HG03565 (cell line): ENCODE measurements at regions not wholly inside any gene's neighbourhood (a gene's known extent, or its start where the extent isn't known, plus 50 kb on each side); places are given as distances from the start of the nearest gene placed in this dataset.
"Not testable (repeated sequence)": the region's sequence is repeated elsewhere in the genome, so short reads cannot be mapped to it uniquely, and the experiment has no call there.

Experiments
- ATAC-seq: cut with Tn5 transposase; IDR thresholded peaks from one replicate; pipeline ENCODE4 v1.9.1; 2021; ENCODE audit warnings: mild to moderate bottlenecking, moderate library complexity; ENCODE audit not compliant: unreplicated experiment

DNA sequence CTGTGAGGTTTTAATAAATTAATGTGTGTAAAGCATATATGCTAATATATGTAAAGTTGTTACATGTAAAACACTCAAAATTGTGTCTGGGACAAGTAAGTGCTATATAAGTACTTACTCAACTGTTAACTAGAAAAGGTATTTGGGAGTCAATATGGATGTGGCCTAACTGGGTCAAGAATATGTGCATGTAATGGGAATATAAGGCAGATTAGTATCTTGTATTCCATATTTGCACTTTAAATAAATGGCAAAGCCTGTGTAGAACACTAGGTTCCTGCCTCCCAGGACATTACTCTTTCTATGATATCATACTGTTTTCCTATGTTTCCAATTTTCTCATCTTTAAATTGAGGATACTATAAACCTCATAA, 270.6 kb downstream of the FBXO8 start:
- no peak for ATAC-seq

DNA sequence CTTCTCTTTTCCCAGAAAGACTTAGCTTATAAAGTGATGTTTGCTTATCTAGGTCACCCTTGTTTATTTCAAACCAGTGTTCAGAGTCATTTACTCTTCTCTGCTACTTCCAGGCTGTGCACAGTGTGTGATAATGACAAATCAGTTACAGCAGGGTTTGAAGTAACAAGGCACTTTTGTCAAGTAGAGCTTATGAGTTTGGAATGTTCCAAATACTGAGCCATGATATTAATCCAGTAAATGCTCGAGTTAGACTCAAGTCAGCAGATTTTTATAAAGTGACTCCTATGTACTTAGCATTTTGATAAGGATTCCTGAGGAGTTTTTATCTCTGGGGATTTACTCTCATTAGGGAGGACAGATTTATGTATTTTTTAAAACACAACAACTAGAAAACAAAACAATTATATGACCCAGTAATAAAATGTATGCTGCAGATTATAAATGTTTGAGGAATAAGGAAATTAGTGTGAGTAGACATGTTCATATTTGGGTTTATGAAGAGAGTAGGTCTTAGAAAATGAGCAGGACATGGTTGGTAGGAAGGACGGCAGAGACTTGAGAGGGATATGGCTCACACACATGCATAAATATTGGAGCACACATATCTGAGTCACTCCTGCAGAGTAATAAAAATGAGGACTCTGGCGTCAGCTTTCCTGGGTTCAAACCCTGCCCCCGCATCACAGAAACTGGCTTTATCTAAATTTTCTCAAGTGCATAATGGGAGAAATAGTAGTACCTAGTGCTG, 271.2 kb downstream of the FBXO8 start:
- no peak for ATAC-seq

DNA sequence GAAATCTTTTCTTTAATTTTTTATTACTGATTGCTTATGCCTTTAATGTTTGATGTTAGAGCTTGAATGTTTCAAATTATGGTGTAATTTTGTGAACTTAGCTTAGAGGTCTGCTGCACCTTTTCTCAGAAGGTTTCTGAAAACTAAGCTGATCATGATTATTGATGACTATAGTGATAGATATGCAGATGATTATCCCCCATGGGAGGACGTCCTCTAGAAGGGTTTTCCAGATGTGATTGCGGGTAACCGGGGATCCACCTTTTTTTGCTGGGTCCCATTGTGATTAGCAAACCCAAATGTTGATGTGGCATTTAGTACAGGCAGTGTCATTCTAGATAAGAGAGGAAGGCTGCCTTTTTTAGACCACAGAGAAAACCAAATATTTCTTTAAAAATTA, 272.9 kb downstream of the FBXO8 start:
- no peak for ATAC-seq

DNA sequence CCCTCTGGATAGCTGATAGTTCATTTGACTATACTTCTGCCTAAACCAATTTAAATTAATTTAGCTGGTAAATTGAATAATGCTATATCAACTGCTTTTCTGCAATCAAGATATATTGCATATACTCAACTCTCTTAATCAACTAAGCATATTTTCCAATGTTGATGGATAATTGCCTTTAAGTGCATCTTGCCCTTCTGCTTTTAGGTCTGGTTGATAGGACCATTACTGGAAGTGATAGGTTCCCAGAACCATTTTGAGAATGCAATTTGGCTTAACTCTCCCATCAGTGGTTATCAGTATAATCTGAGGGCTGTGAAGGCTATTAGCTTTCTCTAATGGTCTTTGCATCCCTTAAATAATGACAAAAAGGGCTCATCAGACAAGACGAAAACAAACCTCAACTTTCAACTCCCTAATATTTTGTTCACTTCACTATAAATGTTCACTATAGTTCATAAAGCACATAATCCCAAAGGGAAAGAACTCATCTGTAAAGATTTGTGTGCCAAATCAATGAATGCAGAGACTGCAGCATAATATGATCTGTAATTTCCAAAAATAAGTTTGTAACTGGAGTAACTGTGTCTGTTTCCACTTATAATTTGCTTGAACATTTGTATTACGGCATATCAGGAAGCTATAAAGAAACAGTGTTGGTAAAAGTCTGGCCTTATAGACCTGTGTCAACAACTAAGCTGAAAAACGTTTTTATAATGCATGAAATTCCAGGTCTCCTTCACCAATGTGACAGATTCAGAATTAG, 273.6 kb downstream of the FBXO8 start:
- ATAC-seq = no peak

DNA sequence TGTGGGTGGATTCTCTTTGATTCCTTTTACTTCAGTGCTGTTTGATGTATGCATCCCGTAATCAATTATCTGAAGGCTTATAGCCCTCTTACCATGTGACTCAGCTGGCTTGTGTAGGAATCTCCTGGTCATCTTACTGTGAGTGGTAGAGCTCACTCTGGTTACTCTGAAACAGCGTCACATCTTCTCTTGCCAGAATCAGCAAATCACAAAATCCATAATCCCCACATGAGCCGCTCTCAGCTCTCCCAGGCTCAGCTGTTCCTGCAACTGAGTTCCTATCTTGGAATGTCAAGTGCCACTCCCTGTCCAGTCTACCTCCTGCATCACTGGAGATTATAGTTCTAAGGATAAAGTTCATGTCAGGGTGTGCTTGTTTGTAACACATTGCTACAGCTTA, 278.0 kb downstream of the FBXO8 start:
- ATAC-seq = no peak

DNA sequence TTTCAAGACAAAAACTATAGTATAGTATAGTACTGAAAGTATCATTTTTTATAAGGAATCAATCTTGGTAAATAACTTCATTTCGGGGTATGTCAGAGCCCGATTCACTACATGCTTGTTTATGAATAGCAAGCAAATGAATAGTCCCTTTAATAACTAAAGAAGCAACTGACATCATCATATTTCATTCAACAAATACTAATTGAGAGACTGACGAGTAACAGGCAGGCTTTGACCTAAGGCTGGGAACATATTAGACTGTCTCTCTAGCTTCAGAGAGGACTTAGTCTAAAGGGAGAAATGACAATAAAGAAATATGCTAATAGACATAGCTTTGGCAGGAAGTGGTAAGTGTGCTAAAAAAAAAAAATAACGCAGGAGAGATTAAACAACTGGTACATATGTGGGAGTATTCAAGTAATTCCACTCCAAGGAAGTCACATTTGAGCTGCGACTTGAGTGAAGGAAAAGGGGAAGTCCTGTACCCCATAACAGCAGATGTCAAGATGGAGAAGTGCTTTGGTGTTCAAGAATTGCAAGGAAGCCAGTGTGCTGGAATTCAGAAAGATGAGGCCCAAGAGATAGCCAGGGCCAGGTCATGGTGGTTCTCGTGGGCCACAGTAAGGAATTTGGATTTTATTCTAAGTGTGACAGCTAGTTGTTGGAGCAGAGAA, 284.9 kb downstream of the FBXO8 start:
- ATAC-seq = no peak

GRCh38 chr4:173995779-173996178, 287.7 kb downstream of the FBXO8 start:
- ATAC-seq = not testable (repeated sequence)

DNA sequence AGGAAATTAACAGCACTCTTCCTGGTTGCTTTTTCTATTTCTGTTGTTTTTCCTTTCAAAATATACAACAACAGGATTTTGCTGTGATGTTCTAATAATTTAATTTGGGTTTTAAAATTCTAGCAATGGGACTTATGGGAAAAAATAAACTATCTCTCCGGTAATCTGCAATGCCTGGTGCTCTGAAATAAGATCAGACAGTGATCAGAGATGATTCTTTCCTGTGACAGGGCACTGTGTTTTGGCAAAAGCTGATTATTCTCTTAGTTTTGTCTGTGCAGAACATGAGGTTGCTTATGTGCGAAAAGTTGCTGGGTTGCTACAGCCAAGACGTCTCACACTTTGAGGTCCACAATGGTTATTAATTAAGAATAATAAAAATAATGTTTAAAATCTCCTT, 291.7 kb downstream of the FBXO8 start:
- ATAC-seq = no peak

DNA sequence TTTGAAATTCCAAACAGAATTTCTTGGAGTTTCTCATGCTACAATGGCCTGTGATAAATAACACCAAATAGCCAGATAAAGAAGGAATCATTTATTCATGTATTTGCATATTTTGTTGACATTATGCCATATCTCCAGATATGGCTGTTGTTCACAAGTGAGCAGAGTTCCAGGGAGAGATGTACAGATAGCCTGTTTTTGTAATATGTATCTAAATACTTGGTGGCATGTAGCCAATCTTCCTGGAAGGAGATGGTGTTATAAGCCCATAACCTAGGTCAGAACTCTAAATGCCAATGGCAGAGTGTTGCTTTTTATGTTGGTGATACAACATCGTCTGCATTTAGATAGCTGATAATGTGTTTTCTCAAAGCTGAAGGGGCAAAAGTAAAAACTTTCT, 292.2 kb downstream of the FBXO8 start:
- no peak for ATAC-seq

- no peak for ATAC-seq
Measured at GRCh38 chr4:173990869-173991210, 292.6 kb downstream of the FBXO8 start.

DNA sequence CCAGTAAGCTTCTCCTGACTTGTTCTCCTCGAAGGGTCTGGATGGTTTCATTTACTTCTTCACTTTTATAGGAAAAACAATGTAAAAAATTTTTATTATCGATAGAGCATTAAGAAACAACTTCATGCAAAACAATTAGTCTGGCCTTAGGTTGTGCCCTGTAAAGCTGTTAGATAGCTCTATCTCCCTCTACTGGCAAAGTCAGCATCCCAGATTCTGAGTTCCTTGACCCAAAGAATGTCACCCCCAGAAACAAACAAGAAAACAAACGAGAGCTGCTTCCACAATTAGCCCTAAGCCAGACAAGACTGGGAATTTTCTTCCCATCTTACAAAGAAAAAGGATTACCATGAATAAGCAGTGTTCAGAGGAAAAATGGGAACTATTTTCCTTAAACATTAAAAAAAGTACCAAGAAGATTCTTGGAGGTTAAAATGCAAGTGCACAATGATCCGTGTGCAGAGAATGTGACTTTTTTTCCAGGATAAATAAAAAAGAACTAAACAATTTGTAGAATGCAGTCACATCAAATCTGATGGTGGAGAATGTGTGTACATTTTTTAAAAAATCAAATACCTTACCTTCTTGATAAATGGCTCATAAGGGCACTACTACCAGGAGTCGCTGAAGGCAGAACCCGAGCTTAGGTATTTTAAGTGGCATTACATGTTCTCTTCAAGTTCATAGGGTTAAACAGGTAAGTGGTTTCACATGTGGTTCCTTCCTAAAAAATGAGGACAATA, 293.2 kb downstream of the FBXO8 start:
- ATAC-seq = no peak

GRCh38 chr4:173963523-173963922, 319.9 kb downstream of the FBXO8 start:
- not testable (repeated sequence) for ATAC-seq

DNA sequence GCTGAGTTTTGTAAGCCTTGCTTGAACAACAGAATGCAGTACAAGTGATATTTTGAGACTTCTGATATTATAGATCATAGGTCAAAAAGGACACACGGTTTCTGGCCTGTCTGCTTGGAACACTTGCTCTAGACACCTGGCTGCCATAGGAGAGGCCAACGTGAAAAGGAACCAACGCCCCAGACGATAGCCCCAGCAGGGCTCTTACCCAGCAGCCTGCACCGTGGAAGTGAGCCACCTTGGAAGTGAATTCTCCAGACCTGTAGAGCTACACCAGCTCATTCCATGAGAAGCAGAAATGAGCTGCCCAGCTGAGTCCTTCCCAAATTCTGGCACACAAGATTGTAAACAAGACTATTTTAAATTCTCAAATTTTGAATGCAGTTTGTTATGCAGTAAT, 323.1 kb downstream of the FBXO8 start:
- no peak for ATAC-seq

- ATAC-seq = no peak
Measured at GRCh38 chr4:173958445-173958844, 325.0 kb downstream of the FBXO8 start.

- no peak for ATAC-seq
Measured at GRCh38 chr4:173943547-173943946, 339.9 kb downstream of the FBXO8 start.

DNA sequence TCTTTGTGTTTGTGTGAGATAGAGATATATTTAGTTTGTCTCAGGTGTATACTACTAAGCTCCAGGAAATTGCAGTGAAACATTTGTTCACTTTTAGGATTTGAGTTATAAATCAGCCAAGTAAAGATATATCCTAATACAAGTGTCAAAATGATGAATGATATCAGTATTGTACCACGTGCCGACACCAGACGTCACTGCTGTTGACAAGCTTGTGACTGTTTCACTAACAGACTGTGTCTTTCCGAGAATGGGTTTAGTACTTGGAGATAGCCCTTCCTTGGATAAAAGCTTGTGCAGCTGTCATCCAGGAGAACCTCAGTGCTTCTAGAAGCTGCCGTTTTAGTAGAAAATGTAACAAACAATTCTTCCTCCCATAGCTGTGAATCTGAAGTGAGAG, 343.3 kb downstream of the FBXO8 start:
- ATAC-seq = no peak

DNA sequence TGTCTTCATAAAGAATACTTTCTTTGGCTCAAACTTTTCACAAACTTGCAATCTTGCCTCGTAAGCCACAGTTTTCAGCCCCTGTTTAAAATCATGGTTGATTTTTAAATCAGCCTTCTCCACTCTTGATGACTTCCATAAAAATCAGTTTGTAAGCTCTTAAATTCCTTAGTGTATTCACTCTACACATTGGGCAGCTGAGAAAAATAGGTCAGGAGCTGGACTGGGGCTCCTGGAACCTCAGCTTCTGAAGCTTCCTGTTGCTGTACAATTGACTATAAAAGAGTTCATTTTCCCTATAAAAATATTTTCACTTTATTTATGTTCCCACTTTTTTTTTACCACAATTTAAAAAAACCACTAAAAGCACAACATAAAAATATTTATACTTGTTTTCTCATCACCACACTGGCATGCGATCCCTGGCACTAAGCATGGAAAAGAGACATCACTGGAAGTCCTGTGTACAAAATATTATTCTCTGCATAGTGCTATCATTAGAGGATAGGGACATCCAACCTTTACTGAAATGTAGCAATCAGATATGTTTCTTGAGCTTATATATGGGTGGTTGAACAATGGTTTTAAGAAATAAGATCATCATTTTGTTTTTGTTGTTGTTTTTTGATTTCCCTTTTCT, 345.7 kb downstream of the FBXO8 start:
- no peak for ATAC-seq

- no peak for ATAC-seq
Measured at GRCh38 chr4:173936861-173937260, 346.6 kb downstream of the FBXO8 start.

- ATAC-seq = no peak
Measured at GRCh38 chr4:173935622-173936405, 347.7 kb downstream of the FBXO8 start.
